Neural cell (in vitro differentiated cells): ENCODE measurements at regions not wholly inside any gene's neighbourhood (a gene's known extent, or its start where the extent isn't known, plus 50 kb on each side); places are given as distances from the start of the nearest gene placed in this dataset.

Experiments used
- H2AFZ ChIP-seq: fragments of 200-600, 300-800 bp; sonication (generic), shearing (Covaris generic); 2 replicates; pipeline ENCODE4 v1.6.0; 2014; ENCODE audit warnings: low read depth, mild to moderate bottlenecking, antibody characterized with exemption, low read length, moderate library complexity
- H3F3A ChIP-seq: fragments of 200-600 bp; shearing (Covaris generic); 2 replicates; pipeline ENCODE4 v1.6.1; 2016; ENCODE audit warnings: mild to moderate bottlenecking, moderate library complexity, mixed read lengths, antibody characterized with exemption, low read length; ENCODE audit not compliant: insufficient read depth, poor library complexity, severe bottlenecking
- H3K27ac ChIP-seq: fragments of 200-600, 300-800 bp; sonication (generic), shearing (Covaris generic); 2 replicates; pipeline ENCODE4 v1.5.1; 2014; ENCODE audit warnings: mild to moderate bottlenecking, low read length, moderate library complexity
- H3K27me3 ChIP-seq: fragments of 300-800, 200-600 bp; sonication (generic), shearing (Covaris generic); 2 replicates; pipeline ENCODE4 v1.6.0; 2014; ENCODE audit warnings: mild to moderate bottlenecking, low read depth, low read length, moderate library complexity; ENCODE audit not compliant: insufficient read depth
- H3K36me3 ChIP-seq: fragments of 300-800, 200-600 bp; sonication (generic), shearing (Covaris generic); 2 replicates; pipeline ENCODE4 v1.5.1; 2014; ENCODE audit warnings: mild to moderate bottlenecking, antibody characterized with exemption, low read length, moderate library complexity; ENCODE audit not compliant: insufficient read depth
- H3K4me2 ChIP-seq: fragments of 300-800, 200-600 bp; sonication (generic), shearing (Covaris generic); 2 replicates; pipeline ENCODE4 v1.6.0; 2014; ENCODE audit warnings: mild to moderate bottlenecking, low read length
- H3K4me3 ChIP-seq: fragments of 300-800, 200-600 bp; sonication (generic), shearing (Covaris generic); 2 replicates; pipeline ENCODE4 v1.5.1; 2014; ENCODE audit warnings: mild to moderate bottlenecking, low read length, moderate library complexity
- H3K79me2 ChIP-seq: fragments of 200-600 bp; shearing (Covaris generic); replicated peaks from 2 replicates; pipeline ENCODE4 v1.6.0; 2014; ENCODE audit warnings: mild to moderate bottlenecking, low read length, moderate library complexity; ENCODE audit not compliant: insufficient read depth
- H3K9ac ChIP-seq: fragments of 300-800, 200-600 bp; sonication (generic), shearing (Covaris generic); 2 replicates; pipeline ENCODE4 v1.6.1; 2016; ENCODE audit warnings: mild to moderate bottlenecking, low read length, mixed read lengths
- H3K9me2 ChIP-seq: fragments of 200-600 bp; shearing (Covaris generic); 2 replicates; pipeline ENCODE4 v1.6.1; 2016; ENCODE audit warnings: mild to moderate bottlenecking, low read length, mixed read lengths; ENCODE audit not compliant: insufficient read depth
- H3K9me3 ChIP-seq: fragments of 200-600, 300-800 bp; sonication (generic), shearing (Covaris generic); 2 replicates; pipeline ENCODE4 v1.6.1; 2016; ENCODE audit warnings: mild to moderate bottlenecking, mixed run types, low read length, moderate library complexity, mixed read lengths
- H4K20me1 ChIP-seq: fragments of 200-600 bp; shearing (Covaris generic); 2 replicates; pipeline ENCODE4 v1.6.1; 2016; ENCODE audit warnings: mild to moderate bottlenecking, mixed run types; ENCODE audit not compliant: insufficient read depth
- CTCF ChIP-seq: fragments of 450-650 bp; IDR thresholded peaks from 2 replicates; pipeline ENCODE4 v1.5.1; 2014; ENCODE audit warnings: antibody characterized with exemption, mild to moderate bottlenecking, moderate library complexity; ENCODE audit not compliant: poor library complexity, severe bottlenecking
- EP300 ChIP-seq: fragments of 450-650 bp; conservative IDR thresholded peaks from 2 replicates; pipeline ENCODE4 v1.6.1; 2014; ENCODE audit warnings: antibody characterized with exemption, mild to moderate bottlenecking, moderate library complexity; ENCODE audit not compliant: poor library complexity, severe bottlenecking
- EZH2 ChIP-seq: fragments of 200-600, 300-800 bp; shearing (Covaris generic), sonication (generic); IDR thresholded peaks from 2 replicates; pipeline ENCODE4 v1.6.1; 2014; ENCODE audit warnings: antibody characterized with exemption, low read length, borderline replicate concordance, mild to moderate bottlenecking; ENCODE audit not compliant: insufficient read depth, poor library complexity, severe bottlenecking
- MXI1 ChIP-seq: fragments of 450-650 bp; conservative IDR thresholded peaks from 2 replicates; pipeline ENCODE4 v1.6.1; 2014; ENCODE audit warnings: antibody characterized with exemption, mild to moderate bottlenecking; ENCODE audit not compliant: poor library complexity, severe bottlenecking
- POLR2AphosphoS5 ChIP-seq: IDR thresholded peaks from 2 replicates; pipeline ENCODE4 v1.6.1; 2012
- RAD21 ChIP-seq: fragments of 450-650 bp; conservative IDR thresholded peaks from 2 replicates; pipeline ENCODE4 v1.6.1; 2014; ENCODE audit warnings: antibody characterized with exemption, mild to moderate bottlenecking, moderate library complexity
- SMC3 ChIP-seq: fragments of 450-650 bp; conservative IDR thresholded peaks from 2 replicates; pipeline ENCODE4 v1.6.1; 2014; ENCODE audit warnings: antibody characterized with exemption, mild to moderate bottlenecking, moderate library complexity; ENCODE audit not compliant: poor library complexity
- TAF1 ChIP-seq: IDR thresholded peaks from 2 replicates; pipeline ENCODE4 v1.6.1; 2012; ENCODE audit warnings: low read depth
- TF ChIP-seq, protein P1 (sequence below): IDR thresholded peaks from 2 replicates; pipeline ENCODE4 v1.6.1; 2012; ENCODE audit warnings: borderline replicate concordance

GRCh38 chr4:187098429-187098828 lies 374.8 kb upstream of the FAT1 start:
- Histone ChIP-seq H3K79me2 (no peaks in the 10 kb centered on the region), H3K27ac (no peak overlapping the region), H2AFZ (no peak overlapping the region), H3K9ac (no peak overlapping the region), H3K9me3 (no peaks in the 10 kb centered on the region), H3K27me3 (no peaks in the 10 kb centered on the region), H3K9me2 (no peaks in the 10 kb centered on the region), H3F3A (no peaks in the 10 kb centered on the region), H3K4me3 (no peak overlapping the region), H3K36me3 (no peaks in the 10 kb centered on the region), H3K4me2 (no peak overlapping the region), H4K20me1 (no peaks in the 10 kb centered on the region)
- TF ChIP-seq TAF1 (no peak), RAD21 (no peak), POLR2AphosphoS5 (no peak), SMC3 (no peak), EZH2 (no peak), MXI1 (no peak), EP300 (no peak), CTCF (no peak)
- TF ChIP-seq, protein P1, sequence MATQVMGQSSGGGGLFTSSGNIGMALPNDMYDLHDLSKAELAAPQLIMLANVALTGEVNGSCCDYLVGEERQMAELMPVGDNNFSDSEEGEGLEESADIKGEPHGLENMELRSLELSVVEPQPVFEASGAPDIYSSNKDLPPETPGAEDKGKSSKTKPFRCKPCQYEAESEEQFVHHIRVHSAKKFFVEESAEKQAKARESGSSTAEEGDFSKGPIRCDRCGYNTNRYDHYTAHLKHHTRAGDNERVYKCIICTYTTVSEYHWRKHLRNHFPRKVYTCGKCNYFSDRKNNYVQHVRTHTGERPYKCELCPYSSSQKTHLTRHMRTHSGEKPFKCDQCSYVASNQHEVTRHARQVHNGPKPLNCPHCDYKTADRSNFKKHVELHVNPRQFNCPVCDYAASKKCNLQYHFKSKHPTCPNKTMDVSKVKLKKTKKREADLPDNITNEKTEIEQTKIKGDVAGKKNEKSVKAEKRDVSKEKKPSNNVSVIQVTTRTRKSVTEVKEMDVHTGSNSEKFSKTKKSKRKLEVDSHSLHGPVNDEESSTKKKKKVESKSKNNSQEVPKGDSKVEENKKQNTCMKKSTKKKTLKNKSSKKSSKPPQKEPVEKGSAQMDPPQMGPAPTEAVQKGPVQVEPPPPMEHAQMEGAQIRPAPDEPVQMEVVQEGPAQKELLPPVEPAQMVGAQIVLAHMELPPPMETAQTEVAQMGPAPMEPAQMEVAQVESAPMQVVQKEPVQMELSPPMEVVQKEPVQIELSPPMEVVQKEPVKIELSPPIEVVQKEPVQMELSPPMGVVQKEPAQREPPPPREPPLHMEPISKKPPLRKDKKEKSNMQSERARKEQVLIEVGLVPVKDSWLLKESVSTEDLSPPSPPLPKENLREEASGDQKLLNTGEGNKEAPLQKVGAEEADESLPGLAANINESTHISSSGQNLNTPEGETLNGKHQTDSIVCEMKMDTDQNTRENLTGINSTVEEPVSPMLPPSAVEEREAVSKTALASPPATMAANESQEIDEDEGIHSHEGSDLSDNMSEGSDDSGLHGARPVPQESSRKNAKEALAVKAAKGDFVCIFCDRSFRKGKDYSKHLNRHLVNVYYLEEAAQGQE, result no peak

GRCh38 chr4:187103351-187103750 lies 379.7 kb upstream of the FAT1 start:
- Histone ChIP-seq H3K79me2 (no peaks in the 10 kb centered on the region), H4K20me1 (no peaks in the 10 kb centered on the region), H3K9me2 (no peaks in the 10 kb centered on the region), H3K36me3 (no peaks in the 10 kb centered on the region), H3K4me3 (no peak overlapping the region), H3K27ac (no peak overlapping the region), H3K27me3 (no peaks in the 10 kb centered on the region), H3K4me2 (no peak overlapping the region), H2AFZ (no peak overlapping the region), H3K9me3 (no peaks in the 10 kb centered on the region), H3F3A (no peaks in the 10 kb centered on the region), H3K9ac (no peak overlapping the region)
- TF ChIP-seq POLR2AphosphoS5 (peak; percentile 19), RAD21 (no peak), SMC3 (no peak)

DNA sequence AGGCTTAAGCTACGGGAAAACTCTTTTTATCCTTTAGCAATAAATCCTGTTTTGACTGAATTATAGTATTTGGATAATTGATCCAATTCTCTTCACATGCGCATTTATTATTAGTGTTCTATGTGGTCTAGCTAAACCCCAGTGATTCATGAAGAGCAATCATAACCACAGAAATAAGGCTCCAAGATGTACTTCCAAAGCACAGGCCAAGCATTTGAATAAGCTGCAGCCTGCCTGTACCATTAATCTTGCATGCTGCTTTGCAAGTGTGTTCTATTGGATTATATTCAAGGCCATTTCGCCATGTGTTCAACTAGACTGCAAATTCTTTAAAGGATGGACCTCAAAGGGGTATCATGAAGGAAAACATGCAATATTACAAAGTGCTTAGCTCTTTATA lies 385.2 kb upstream of the FAT1 start:
- no peaks in the 10 kb centered on the region for H3K9me2 ChIP-seq
- H3K36me3 ChIP-seq, result no peaks in the 10 kb centered on the region
- H3K79me2 ChIP-seq, result no peaks in the 10 kb centered on the region
- no peaks in the 10 kb centered on the region for H3F3A ChIP-seq
- no peak overlapping the region for H3K9ac ChIP-seq
- no peak overlapping the region for H2AFZ ChIP-seq
- H3K4me2 ChIP-seq, result no peak overlapping the region
- H4K20me1 ChIP-seq, result no peaks in the 10 kb centered on the region
- H3K27ac ChIP-seq, result no peak overlapping the region
- TF ChIP-seq CTCF, result no peak
- TF ChIP-seq SMC3, result no peak
- no peak for TF ChIP-seq TAF1
- TF ChIP-seq RAD21, result no peak
- no peak for TF ChIP-seq MXI1
- no peak for TF ChIP-seq EP300
- TF ChIP-seq POLR2AphosphoS5, result no peak
- TF ChIP-seq, protein P1, result no peak
- no peak for TF ChIP-seq EZH2
- no peak overlapping the region for H3K4me3 ChIP-seq
- no peaks in the 10 kb centered on the region for H3K9me3 ChIP-seq
- no peaks in the 10 kb centered on the region for H3K27me3 ChIP-seq
